Stimulated activated memory B cell treated with anti-CD40 and anti-IgM and Interleukin-4, amounts not matched to agents 10 μg/mL and 1 μg/mL and 100 μg/mL, for 72 hours (primary cell): ENCODE measurements at regions not wholly inside any gene's neighbourhood (a gene's known extent, or its start where the extent isn't known, plus 50 kb on each side); places are given as distances from the start of the nearest gene placed in this dataset.

Source experiments
- ATAC-seq: fragments of 150-1000 bp; cut with Tn5 transposase; 2 replicates; pipeline ENCODE4 v1.10.0; 2021
- H3K27ac Mint-ChIP-seq: one replicate; pipeline ENCODE4 v1.8.0; 2022; ENCODE audit warnings: mild to moderate bottlenecking, mixed read lengths
- H3K27me3 Mint-ChIP-seq: one replicate; pipeline ENCODE4 v1.8.0; 2022; ENCODE audit warnings: mixed read lengths
- H3K36me3 Mint-ChIP-seq: one replicate; pipeline ENCODE4 v1.8.0; 2022; ENCODE audit warnings: mixed read lengths
- H3K4me1 Mint-ChIP-seq: one replicate; pipeline ENCODE4 v1.8.0; 2022; ENCODE audit warnings: mixed read lengths
- H3K4me3 Mint-ChIP-seq: one replicate; pipeline ENCODE4 v1.8.0; 2022; ENCODE audit warnings: mild to moderate bottlenecking, moderate library complexity, mixed read lengths
- H3K9me3 Mint-ChIP-seq: one replicate; pipeline ENCODE4 v1.8.0; 2022; ENCODE audit warnings: mixed read lengths

DNA sequence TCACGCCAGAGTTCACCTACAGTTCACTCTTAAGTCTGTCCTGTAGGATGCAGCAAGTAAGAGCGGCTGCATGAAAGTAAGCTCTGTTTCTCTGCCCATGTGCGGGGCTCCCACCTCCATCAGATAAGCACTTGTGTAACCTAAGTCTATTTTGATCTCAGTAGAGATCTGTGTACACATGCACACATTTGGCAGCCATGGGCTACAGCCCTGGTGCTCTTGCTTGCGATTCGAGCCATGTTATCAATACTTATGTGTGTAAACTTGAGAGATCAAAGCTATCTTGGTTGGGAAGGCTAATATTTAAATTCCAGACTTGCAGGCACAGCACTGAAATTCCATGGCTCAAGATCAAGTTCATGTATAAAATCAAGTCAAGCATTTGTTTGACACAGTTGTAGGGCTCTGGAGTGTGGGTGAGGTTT lies 244.7 kb upstream of the FGGY start:
- H3K36me3 Mint-ChIP-seq = peaks cover 26% of the 10 kb centered on the region
- H3K4me1 Mint-ChIP-seq = peaks cover 4% of the 10 kb centered on the region
- no peaks in the 10 kb centered on the region for H3K27me3 Mint-ChIP-seq
- no peak overlapping the region for H3K27ac Mint-ChIP-seq
- no peaks in the 10 kb centered on the region for H3K9me3 Mint-ChIP-seq
- H3K4me3 Mint-ChIP-seq = no peak overlapping the region
- no peak for ATAC-seq

- Mint-ChIP-seq H3K4me3 (no peak overlapping the region), H3K4me1 (peaks cover 5% of the 10 kb centered on the region), H3K36me3 (peaks cover 12% of the 10 kb centered on the region), H3K9me3 (no peaks in the 10 kb centered on the region), H3K27me3 (no peaks in the 10 kb centered on the region), H3K27ac (no peak overlapping the region)
- no peak for ATAC-seq
Measured at GRCh38 chr1:59054172-59054571, 242.7 kb upstream of the FGGY start.

DNA sequence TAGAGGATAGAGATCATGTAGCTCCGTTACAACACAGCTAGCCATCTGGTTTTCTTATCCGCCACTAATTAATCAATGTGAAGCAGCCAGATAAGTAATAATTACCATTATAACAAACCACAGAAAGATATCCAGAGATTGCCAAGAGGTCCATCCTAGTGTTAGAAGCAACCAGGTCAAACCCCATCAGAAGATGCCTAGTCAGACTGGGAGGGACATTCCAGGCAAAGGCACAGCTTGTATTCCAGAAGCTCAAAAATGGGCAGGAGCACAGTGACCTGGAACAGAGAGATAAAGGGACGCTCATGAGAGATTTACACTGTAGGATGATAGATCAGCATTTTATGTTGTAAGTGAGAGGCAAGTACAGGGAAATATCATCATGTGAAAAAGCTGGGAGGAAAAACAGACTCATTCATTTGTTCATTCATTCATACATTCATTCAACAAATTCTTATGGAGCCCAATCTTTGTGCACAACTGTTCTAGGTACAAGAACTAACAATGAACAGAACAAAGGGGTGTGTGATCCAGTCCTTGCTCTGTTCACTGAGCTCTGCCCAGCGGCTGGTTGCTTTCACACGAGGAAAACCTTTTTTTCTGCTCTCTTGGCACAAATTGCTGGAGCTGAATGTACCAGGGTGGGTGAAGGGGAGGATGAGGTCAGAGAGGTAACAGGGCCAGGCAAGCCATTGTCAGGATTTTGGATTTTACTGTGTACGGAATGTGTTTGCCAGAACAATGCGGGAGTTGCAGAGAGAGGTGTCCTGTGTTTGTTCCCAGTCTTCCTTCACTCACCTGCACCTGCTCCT lies 240.8 kb upstream of the FGGY start:
- peak overlapping the region; percentile 55 for H3K27ac Mint-ChIP-seq
- peaks cover 3% of the 10 kb centered on the region for H3K9me3 Mint-ChIP-seq
- no peak for ATAC-seq
- H3K27me3 Mint-ChIP-seq = no peaks in the 10 kb centered on the region
- peaks cover 20% of the 10 kb centered on the region for H3K36me3 Mint-ChIP-seq
- peaks cover 6% of the 10 kb centered on the region for H3K4me1 Mint-ChIP-seq
- no peak overlapping the region for H3K4me3 Mint-ChIP-seq

- Mint-ChIP-seq H3K27me3 (no peaks in the 10 kb centered on the region), H3K36me3 (peaks cover 22% of the 10 kb centered on the region), H3K9me3 (peaks cover 3% of the 10 kb centered on the region), H3K4me3 (no peak overlapping the region), H3K4me1 (peaks cover 17% of the 10 kb centered on the region), H3K27ac (peak overlapping the region; percentile 55)
- ATAC-seq = peak; percentile 16
Measured at GRCh38 chr1:59057211-59057694, 239.6 kb upstream of the FGGY start.

GRCh38 chr1:59057796-59058195 lies 239.1 kb upstream of the FGGY start:
- Mint-ChIP-seq H3K36me3 (peaks cover 22% of the 10 kb centered on the region), H3K4me1 (peaks cover 19% of the 10 kb centered on the region), H3K9me3 (peaks cover 3% of the 10 kb centered on the region), H3K27ac (no peak overlapping the region), H3K27me3 (no peaks in the 10 kb centered on the region), H3K4me3 (no peak overlapping the region)
- ATAC-seq = no peak

DNA sequence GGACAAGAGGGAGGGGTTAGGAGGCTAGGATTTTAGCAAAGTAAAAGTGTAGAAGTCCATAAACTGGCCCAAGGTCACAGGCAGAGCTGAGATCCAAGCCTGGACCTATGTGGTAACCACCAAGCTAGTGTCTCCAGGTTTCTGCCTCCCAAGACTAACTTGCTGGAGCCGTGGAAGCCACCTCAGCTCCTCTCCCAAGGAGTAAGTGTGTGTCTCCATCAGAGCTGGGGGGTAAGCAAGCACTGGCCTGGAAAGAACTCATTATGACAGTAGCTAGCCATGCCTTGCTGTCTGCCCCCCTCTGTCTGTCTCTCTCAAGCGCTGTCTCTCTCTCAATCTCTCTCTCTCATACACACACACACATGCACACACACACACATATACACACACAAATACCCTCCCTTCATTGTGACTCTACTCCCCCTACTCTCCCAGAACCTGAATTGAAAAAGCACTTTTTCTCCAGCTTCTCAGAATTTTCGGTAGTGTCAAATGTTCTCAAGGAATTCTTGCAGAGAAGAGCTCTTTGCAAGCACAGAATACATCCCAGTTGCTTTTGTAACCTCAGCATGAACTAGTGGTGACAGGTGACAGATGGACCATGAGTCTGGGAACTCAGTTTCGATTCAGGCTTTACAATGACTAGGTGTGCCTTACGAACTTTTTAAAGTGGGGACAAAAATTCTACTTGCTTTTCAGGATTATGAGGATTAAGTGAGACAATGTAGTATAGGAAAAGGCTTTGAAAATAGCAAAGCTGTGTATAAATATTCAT lies 238.0 kb upstream of the FGGY start:
- no peak overlapping the region for H3K4me3 Mint-ChIP-seq
- peak overlapping the region; percentile 5 for H3K27ac Mint-ChIP-seq
- ATAC-seq = no peak
- H3K27me3 Mint-ChIP-seq = no peaks in the 10 kb centered on the region
- peaks cover 3% of the 10 kb centered on the region for H3K9me3 Mint-ChIP-seq
- peaks cover 29% of the 10 kb centered on the region for H3K4me1 Mint-ChIP-seq
- H3K36me3 Mint-ChIP-seq = peaks cover 22% of the 10 kb centered on the region

GRCh38 chr1:59061876-59062275 lies 235.0 kb upstream of the FGGY start:
- peaks cover 38% of the 10 kb centered on the region for H3K4me1 Mint-ChIP-seq
- ATAC-seq = no peak
- H3K9me3 Mint-ChIP-seq = peaks cover 3% of the 10 kb centered on the region
- H3K27me3 Mint-ChIP-seq = no peaks in the 10 kb centered on the region
- H3K27ac Mint-ChIP-seq = peak overlapping the region; percentile 50
- H3K4me3 Mint-ChIP-seq = no peak overlapping the region
- peaks cover 13% of the 10 kb centered on the region for H3K36me3 Mint-ChIP-seq

DNA sequence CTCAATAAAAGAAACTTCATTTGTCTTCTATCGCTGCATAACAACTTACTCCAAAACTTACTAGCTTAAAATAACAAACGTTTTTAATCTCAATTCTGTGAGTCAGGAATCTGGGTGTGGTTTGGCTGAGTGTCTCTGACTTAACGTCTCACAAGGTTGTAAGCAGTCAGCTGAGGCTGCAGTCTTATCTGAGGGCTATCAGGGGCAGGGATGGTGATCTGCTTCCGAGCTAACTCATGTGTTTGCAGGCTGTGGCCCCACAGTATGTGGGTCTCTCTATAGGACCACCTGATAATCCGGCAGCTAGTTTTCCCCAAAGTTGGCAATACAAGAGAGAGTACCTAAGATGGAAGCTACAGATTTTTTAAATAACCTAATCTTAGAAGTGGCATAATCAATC lies 234.2 kb upstream of the FGGY start:
- no peaks in the 10 kb centered on the region for H3K27me3 Mint-ChIP-seq
- H3K36me3 Mint-ChIP-seq = peaks cover 13% of the 10 kb centered on the region
- H3K4me1 Mint-ChIP-seq = peaks cover 33% of the 10 kb centered on the region
- no peak overlapping the region for H3K27ac Mint-ChIP-seq
- no peak overlapping the region for H3K4me3 Mint-ChIP-seq
- H3K9me3 Mint-ChIP-seq = peaks cover 3% of the 10 kb centered on the region
- ATAC-seq = no peak

DNA sequence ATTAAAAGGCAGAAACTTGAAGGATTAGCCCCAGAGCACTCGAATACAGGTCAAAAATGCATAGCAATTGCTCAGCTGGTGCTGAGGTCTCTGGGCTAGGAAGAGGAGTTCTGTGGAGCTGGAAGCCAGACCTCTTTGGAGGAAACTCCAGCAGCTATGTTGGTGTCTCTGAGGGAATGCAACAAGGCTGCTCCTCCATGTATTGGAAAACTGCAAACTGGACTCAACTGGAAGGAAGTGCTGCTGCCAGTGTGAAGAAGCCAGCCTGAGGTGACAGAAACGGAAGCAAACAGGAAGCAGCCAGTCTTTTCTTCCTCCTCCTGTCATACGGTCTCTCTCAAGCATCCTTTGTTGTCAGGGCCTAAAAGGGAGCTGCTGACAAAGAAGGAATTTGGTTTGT lies 233.4 kb upstream of the FGGY start:
- ATAC-seq = no peak
- H3K27me3 Mint-ChIP-seq = no peaks in the 10 kb centered on the region
- peaks cover 3% of the 10 kb centered on the region for H3K9me3 Mint-ChIP-seq
- H3K36me3 Mint-ChIP-seq = peaks cover 13% of the 10 kb centered on the region
- no peak overlapping the region for H3K4me3 Mint-ChIP-seq
- H3K27ac Mint-ChIP-seq = peak overlapping the region; percentile 55
- H3K4me1 Mint-ChIP-seq = peaks cover 33% of the 10 kb centered on the region

GRCh38 chr1:59064592-59064991 lies 232.3 kb upstream of the FGGY start:
- Mint-ChIP-seq H3K27me3 (no peaks in the 10 kb centered on the region), H3K9me3 (peaks cover 3% of the 10 kb centered on the region), H3K4me3 (no peak overlapping the region), H3K36me3 (peaks cover 11% of the 10 kb centered on the region), H3K27ac (peak overlapping the region; percentile 37), H3K4me1 (peaks cover 33% of the 10 kb centered on the region)
- no peak for ATAC-seq

DNA sequence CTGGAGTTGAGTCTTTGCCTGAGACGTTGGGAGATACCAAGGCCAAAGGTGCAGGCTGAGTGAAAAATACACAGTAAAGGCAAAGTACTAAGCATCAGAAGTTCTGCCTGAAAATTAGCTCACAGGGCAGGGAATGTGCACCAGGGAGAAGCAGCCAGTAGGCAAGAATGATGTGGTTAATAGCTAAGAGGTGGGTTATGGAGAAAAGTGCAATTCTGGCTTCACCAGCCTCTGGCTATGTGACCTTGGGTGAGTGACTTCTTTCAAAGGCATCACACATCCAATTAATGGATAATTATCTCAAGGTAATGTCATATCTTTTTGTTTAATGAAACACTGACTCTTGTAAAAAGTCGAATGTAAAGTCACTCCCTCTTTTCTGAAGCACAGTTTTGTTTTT lies 230.7 kb upstream of the FGGY start:
- Mint-ChIP-seq H3K9me3 (no peaks in the 10 kb centered on the region), H3K27me3 (no peaks in the 10 kb centered on the region), H3K4me1 (peaks cover 40% of the 10 kb centered on the region), H3K4me3 (no peak overlapping the region), H3K27ac (no peak overlapping the region), H3K36me3 (peaks cover under 1% of the 10 kb centered on the region)
- no peak for ATAC-seq

DNA sequence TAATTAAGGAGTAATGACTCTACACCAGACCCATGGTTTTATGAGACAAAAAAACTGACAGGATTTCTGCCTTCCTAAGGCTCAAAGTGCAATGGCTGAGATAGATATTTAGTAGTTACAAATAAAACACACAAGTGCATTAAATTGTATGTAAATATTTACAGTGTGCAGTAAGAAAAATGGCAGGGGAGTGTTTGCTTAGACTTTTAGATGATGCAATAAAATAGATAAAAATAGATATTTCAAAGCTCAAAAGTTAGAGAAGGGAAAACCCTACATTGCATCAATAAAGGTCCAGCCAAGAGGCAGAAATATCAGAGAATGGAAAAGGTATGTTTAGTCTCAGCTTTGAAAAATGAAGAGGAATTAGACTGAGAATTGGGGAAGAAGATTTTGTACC lies 226.3 kb upstream of the FGGY start:
- H3K27me3 Mint-ChIP-seq = no peaks in the 10 kb centered on the region
- H3K36me3 Mint-ChIP-seq = no peaks in the 10 kb centered on the region
- no peak for ATAC-seq
- H3K4me1 Mint-ChIP-seq = peaks cover 27% of the 10 kb centered on the region
- no peak overlapping the region for H3K4me3 Mint-ChIP-seq
- no peaks in the 10 kb centered on the region for H3K9me3 Mint-ChIP-seq
- H3K27ac Mint-ChIP-seq = peak overlapping the region; percentile 78

GRCh38 chr1:59071289-59071688 lies 225.6 kb upstream of the FGGY start:
- ATAC-seq = peak; percentile 65
- peak overlapping the region; percentile 78 for H3K27ac Mint-ChIP-seq
- no peak overlapping the region for H3K4me3 Mint-ChIP-seq
- no peaks in the 10 kb centered on the region for H3K27me3 Mint-ChIP-seq
- no peaks in the 10 kb centered on the region for H3K36me3 Mint-ChIP-seq
- H3K4me1 Mint-ChIP-seq = peaks cover 27% of the 10 kb centered on the region
- no peaks in the 10 kb centered on the region for H3K9me3 Mint-ChIP-seq

GRCh38 chr1:59071876-59072582 lies 224.9 kb upstream of the FGGY start:
- Mint-ChIP-seq H3K4me3 (no peak overlapping the region), H3K9me3 (no peaks in the 10 kb centered on the region), H3K27me3 (no peaks in the 10 kb centered on the region), H3K27ac (peak overlapping the region; percentile 78), H3K4me1 (peaks cover 34% of the 10 kb centered on the region), H3K36me3 (no peaks in the 10 kb centered on the region)
- no peak for ATAC-seq

GRCh38 chr1:59072583-59072947 lies 224.3 kb upstream of the FGGY start:
- ATAC-seq = no peak
- H3K36me3 Mint-ChIP-seq = no peaks in the 10 kb centered on the region
- no peak overlapping the region for H3K4me3 Mint-ChIP-seq
- H3K4me1 Mint-ChIP-seq = peaks cover 39% of the 10 kb centered on the region
- no peaks in the 10 kb centered on the region for H3K9me3 Mint-ChIP-seq
- H3K27me3 Mint-ChIP-seq = no peaks in the 10 kb centered on the region
- peak overlapping the region; percentile 78 for H3K27ac Mint-ChIP-seq
